Kidney epithelial cell (primary cell): ENCODE measurements at regions not wholly inside any gene's neighbourhood (a gene's known extent, or its start where the extent isn't known, plus 50 kb on each side); places are given as distances from the start of the nearest gene placed in this dataset.

Experiments
- DNase-seq: peaks from one replicate; pipeline ENCODE4 v3.0.0-alpha.2; 2010; ENCODE audit warnings: low read depth
- H3K27me3 ChIP-seq: 2 replicates; pipeline ENCODE4 v1.6.0; 2011; ENCODE audit warnings: low read length; ENCODE audit not compliant: control insufficient read depth, insufficient read depth
- H3K36me3 ChIP-seq: 2 replicates; pipeline ENCODE4 v1.5.1; 2011; ENCODE audit warnings: low read length; ENCODE audit not compliant: control insufficient read depth, insufficient read depth
- H3K4me3 ChIP-seq: 2 replicates; pipeline ENCODE4 v1.5.1; 2011; ENCODE audit warnings: low read depth, mild to moderate bottlenecking, control low read depth, low read length
- CTCF ChIP-seq: IDR thresholded peaks from 2 replicates; pipeline ENCODE4 v1.5.1; 2011; ENCODE audit warnings: mild to moderate bottlenecking, moderate library complexity, low read length, control low read depth, inconsistent platforms; ENCODE audit not compliant: insufficient read depth, poor library complexity, severe bottlenecking

GRCh38 chr6:169950558-169950957 is 199.1 kb downstream of the ERMARD start:
- TF ChIP-seq CTCF, result no peak
- Histone ChIP-seq H3K36me3 (no peaks in the 10 kb centered on the region), H3K27me3 (no peaks in the 10 kb centered on the region), H3K4me3 (no peak overlapping the region)
- DNase-seq, result no peak

GRCh38 chr6:169949511-169950097 is 198.2 kb downstream of the ERMARD start:
- Histone ChIP-seq H3K27me3 (no peaks in the 10 kb centered on the region), H3K4me3 (no peak overlapping the region), H3K36me3 (no peaks in the 10 kb centered on the region)
- no peak for TF ChIP-seq CTCF
- no peak for DNase-seq

GRCh38 chr6:169946971-169947370 is 195.5 kb downstream of the ERMARD start:
- no peak for TF ChIP-seq CTCF
- Histone ChIP-seq H3K4me3 (no peak overlapping the region), H3K27me3 (no peaks in the 10 kb centered on the region), H3K36me3 (no peaks in the 10 kb centered on the region)
- no peak for DNase-seq

- H3K36me3 ChIP-seq, result no peaks in the 10 kb centered on the region
- H3K27me3 ChIP-seq, result peaks cover 14% of the 10 kb centered on the region
- no peak for TF ChIP-seq CTCF
- DNase-seq, result no peak
- no peak overlapping the region for H3K4me3 ChIP-seq
These were observed 193.7 kb downstream of the ERMARD start for GRCh38 chr6:169945117-169945516.

- TF ChIP-seq CTCF, result no peak
- no peak for DNase-seq
- H3K4me3 ChIP-seq, result no peak overlapping the region
- no peaks in the 10 kb centered on the region for H3K36me3 ChIP-seq
- peaks cover 20% of the 10 kb centered on the region for H3K27me3 ChIP-seq
These were observed 193.0 kb downstream of the ERMARD start for GRCh38 chr6:169944415-169944814.

- H3K27me3 ChIP-seq, result peaks cover 21% of the 10 kb centered on the region
- no peak for TF ChIP-seq CTCF
- no peaks in the 10 kb centered on the region for H3K36me3 ChIP-seq
- no peak for DNase-seq
- H3K4me3 ChIP-seq, result no peak overlapping the region
These were observed 192.6 kb downstream of the ERMARD start for GRCh38 chr6:169944061-169944337.
